GM10248 (cell line): ENCODE measurements at regions not wholly inside any gene's neighbourhood (a gene's known extent, or its start where the extent isn't known, plus 50 kb on each side); places are given as distances from the start of the nearest gene placed in this dataset.

Source experiments
- CTCF ChIA-PET: fragments of 300-600 bp; sonication (Branson Sonifier 250); formaldehyde crosslinking; extraction: SDS; loops from one replicate; lab custom pipeline; 2021; ENCODE audit warnings: antibody characterized with exemption; lab: Yijun Ruan, JAX
- POLR2A ChIA-PET: fragments of 350-650 bp; sonication (Branson Sonifier 250); formaldehyde crosslinking; extraction: SDS; loops from one replicate; lab custom pipeline; 2020; ENCODE audit warnings: antibody characterized with exemption; lab: Yijun Ruan, JAX
- DNase-seq: peaks from one replicate; pipeline ENCODE4 v3.0.0; 2012; ENCODE audit errors: extremely low spot score
- CTCF ChIP-seq: IDR thresholded peaks from 2 replicates; pipeline ENCODE4 v1.5.1; 2012; ENCODE audit warnings: mild to moderate bottlenecking, low read depth; ENCODE audit errors: extremely low read depth, missing control alignments, control extremely low read depth

GRCh38 chr1:101299710-101300109 lies 62.9 kb downstream of the S1PR1 start:
- no peak for TF ChIP-seq CTCF
- DNase-seq = no peak
- ChIA-PET POLR2A (no interaction called here), CTCF (interaction anchor here (1.0 to 15.2 kb wide), 8 partner anchors 10 to 210 kb away, joined by 3 to 175 read pairs (median 7); no protein-coding TSS in a partner anchor)

- TF ChIP-seq CTCF = no peak
- ChIA-PET POLR2A (no interaction called here), CTCF (interaction anchor here (0.9 to 15.2 kb wide), 8 partner anchors 9 to 209 kb away, joined by 3 to 175 read pairs (median 7); no protein-coding TSS in a partner anchor)
- no peak for DNase-seq
Measured at GRCh38 chr1:101300916-101301315, 64.1 kb downstream of the S1PR1 start.

- ChIA-PET CTCF (interaction anchor here (1.9 to 15.2 kb wide), 3 partner anchors 8 to 56 kb away, joined by 6 to 175 read pairs (median 41); no protein-coding TSS in a partner anchor), POLR2A (no interaction called here)
- no peak for DNase-seq
- no peak for TF ChIP-seq CTCF
Measured at GRCh38 chr1:101301446-101302057, 64.7 kb downstream of the S1PR1 start.

- CTCF ChIA-PET = interaction anchor here (1.3 to 15.2 kb wide), 4 partner anchors 13 to 1132 kb away, joined by 3 to 175 read pairs (median 5); no protein-coding TSS in a partner anchor
- no peak for TF ChIP-seq CTCF
- DNase-seq = no peak
- POLR2A ChIA-PET = no interaction called here
Measured at GRCh38 chr1:101302831-101303511, 66.2 kb downstream of the S1PR1 start.

GRCh38 chr1:101307985-101308689 lies 71.3 kb downstream of the S1PR1 start:
- ChIA-PET CTCF (interaction anchor here (0.9 to 15.2 kb wide), 20 partner anchors 9 to 375 kb away, joined by 3 to 175 read pairs (median 6); no protein-coding TSS in a partner anchor), POLR2A (no interaction called here)
- TF ChIP-seq CTCF = no peak
- DNase-seq = no peak

GRCh38 chr1:101308935-101309333 lies 72.1 kb downstream of the S1PR1 start:
- no peak for TF ChIP-seq CTCF
- DNase-seq = no peak
- POLR2A ChIA-PET = interaction anchor here (0.7 to 1.6 kb wide), 3 partner anchors 49 to 376 kb away, joined by 5 to 6 read pairs (median 5); no protein-coding TSS in a partner anchor
- CTCF ChIA-PET = interaction anchor here (0.9 to 15.2 kb wide), 60 partner anchors 10 to 414 kb away, joined by 3 to 175 read pairs (median 5); partner anchors contain the start of gene EXTL2
